ENCODE measurements at regions not wholly inside any gene's neighbourhood (a gene's known extent, or its start where the extent isn't known, plus 50 kb on each side); places are given as distances from the start of the nearest gene placed in this dataset.

- TF ChIP-seq CTCF (IDR thresholded peaks at IDR 0.05) (no peak), POLR2A (IDR thresholded peaks at IDR 0.05) (no peak)
Observed at GRCh38 chr1:4298361-4299083, 355.9 kb upstream of the AJAP1 start.

Measured in tibial nerve (tissue), 3 donors.